ENCODE measurements at regions not wholly inside any gene's neighbourhood (a gene's known extent, or its start where the extent isn't known, plus 50 kb on each side); places are given as distances from the start of the nearest gene placed in this dataset.
"Not testable (repeated sequence)": the region's sequence is repeated elsewhere in the genome, so short reads cannot be mapped to it uniquely, and the experiment has no call there.

DNA sequence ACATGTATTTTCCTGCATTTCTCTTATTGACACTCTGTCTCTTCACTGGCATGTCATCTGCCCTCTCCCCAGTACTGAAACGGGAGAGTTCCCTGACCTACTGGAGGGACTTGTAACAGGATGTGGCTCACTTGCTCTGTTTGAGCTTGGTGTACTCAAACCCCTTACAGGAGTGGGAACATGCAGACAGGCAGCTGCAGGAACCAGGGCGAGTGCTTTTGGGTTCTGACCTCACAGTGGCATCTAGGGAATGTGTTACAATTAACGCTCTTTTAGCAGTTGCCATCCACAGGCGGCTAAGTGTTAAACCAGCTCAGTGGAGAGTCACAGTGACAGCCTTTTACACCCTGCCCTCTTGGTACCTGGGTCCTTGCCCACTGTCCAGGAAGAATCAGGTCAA lies 300.3 kb upstream of the GRAMD2B start:
- Mint-ChIP-seq H3K4me1 (no peaks in the 10 kb centered on the region), H3K4me3 (no peak overlapping the region), H3K27me3 (no peaks in the 10 kb centered on the region), H3K36me3 (no peaks in the 10 kb centered on the region), H3K27ac (no peak overlapping the region), H3K9me3 (peaks cover 2% of the 10 kb centered on the region)
- CTCF ChIA-PET, result no interaction called here
- DNase-seq, result no peak

DNA sequence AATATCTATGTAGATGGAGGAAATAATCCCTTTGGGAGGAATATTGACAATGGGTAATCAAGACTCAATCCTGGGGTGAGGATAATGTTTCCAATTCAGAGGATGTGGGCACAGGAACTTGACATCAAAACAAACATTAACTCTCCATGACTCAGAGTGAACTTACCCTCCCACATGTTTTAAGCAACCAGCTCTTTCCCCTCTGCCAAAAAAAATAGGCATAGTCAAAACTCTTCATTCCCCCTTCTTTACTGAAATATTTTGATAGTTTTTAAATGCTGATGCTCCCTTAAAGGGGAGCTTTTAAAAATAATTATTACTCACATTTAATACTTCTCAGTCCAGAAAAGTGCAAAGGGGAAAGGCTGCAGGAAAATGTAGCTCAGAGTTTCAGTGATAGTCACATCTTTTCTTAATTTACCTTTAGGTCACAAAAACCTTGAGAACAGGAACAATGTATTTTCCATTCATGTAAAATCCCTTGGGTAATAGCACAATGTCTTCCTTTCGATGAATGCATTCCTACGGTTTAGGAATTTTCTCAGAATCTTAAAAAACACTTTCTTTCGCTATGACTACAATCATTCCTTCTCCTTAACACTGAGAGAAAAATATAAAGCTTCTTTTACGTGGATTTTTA lies 298.4 kb upstream of the GRAMD2B start:
- CTCF ChIA-PET, result no interaction called here
- Mint-ChIP-seq H3K9me3 (peaks cover 4% of the 10 kb centered on the region), H3K4me1 (no peaks in the 10 kb centered on the region), H3K27ac (no peak overlapping the region), H3K36me3 (no peaks in the 10 kb centered on the region), H3K4me3 (no peak overlapping the region), H3K27me3 (no peaks in the 10 kb centered on the region)
- no peak for DNase-seq

DNA sequence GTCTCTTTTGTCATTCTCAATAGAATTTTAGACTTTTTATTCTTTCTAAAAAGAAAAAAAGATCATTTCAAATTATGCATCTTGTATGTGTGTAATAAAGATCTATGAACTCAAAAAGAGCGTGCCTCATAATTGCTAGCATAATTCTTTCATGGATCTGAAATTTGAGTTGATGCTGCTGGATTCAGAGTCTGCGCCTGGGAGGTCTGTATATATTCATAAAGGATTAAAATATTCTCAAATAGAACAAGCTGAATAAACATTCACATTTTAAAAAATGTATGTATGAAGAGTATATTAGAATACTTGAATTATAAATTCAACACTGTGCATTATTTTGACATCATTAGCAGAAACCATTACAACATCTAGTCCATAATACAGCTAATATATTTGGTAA lies 297.8 kb upstream of the GRAMD2B start:
- H3K9me3 Mint-ChIP-seq, result peaks cover 5% of the 10 kb centered on the region
- H3K36me3 Mint-ChIP-seq, result no peaks in the 10 kb centered on the region
- H3K4me3 Mint-ChIP-seq, result no peak overlapping the region
- H3K4me1 Mint-ChIP-seq, result no peaks in the 10 kb centered on the region
- no peak for DNase-seq
- H3K27me3 Mint-ChIP-seq, result no peaks in the 10 kb centered on the region
- no peak overlapping the region for H3K27ac Mint-ChIP-seq
- CTCF ChIA-PET, result no interaction called here

DNA sequence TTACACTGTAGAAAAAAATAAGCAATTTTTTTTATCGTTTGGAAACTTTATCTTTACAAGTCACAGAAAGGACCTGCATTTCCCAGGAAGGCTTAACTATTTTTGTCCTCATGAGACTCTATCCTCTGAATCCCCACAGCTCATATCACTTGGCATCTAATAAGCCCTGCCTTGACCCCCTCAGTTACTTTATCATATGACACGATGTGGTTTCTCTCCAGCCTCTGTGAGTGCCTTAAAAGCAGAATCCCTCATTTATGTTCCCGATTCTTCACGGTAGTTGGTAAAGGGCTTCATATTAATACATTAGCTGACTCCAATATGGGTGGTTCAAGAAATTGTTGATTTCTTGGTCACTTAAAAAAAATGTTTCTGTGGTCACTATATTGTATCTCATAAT lies 296.6 kb upstream of the GRAMD2B start:
- H3K9me3 Mint-ChIP-seq, result peaks cover 7% of the 10 kb centered on the region
- H3K27ac Mint-ChIP-seq, result no peak overlapping the region
- no peaks in the 10 kb centered on the region for H3K27me3 Mint-ChIP-seq
- H3K4me3 Mint-ChIP-seq, result no peak overlapping the region
- H3K4me1 Mint-ChIP-seq, result no peaks in the 10 kb centered on the region
- DNase-seq, result no peak
- no peaks in the 10 kb centered on the region for H3K36me3 Mint-ChIP-seq
- CTCF ChIA-PET, result no interaction called here

DNA sequence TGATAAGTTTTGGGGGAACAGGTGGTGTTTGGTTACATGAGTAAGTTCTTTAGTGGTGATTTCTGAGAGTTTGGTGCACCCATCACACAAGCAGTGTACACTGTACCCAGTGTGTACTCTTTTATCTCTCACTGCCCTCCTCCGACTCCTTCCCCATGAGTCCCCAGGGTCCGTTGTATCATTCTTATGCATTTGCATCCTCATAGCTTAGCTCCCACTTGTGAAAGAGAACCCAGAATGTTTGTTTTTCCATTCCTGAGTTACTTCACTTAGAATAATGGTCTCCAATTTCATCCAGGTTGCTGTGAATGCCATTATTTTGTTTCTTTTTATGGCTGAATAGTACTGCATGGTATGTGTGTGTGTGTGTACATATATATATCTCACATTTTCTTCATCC lies 295.8 kb upstream of the GRAMD2B start:
- H3K4me1 Mint-ChIP-seq, H3K4me3 Mint-ChIP-seq, H3K27ac Mint-ChIP-seq, H3K36me3 Mint-ChIP-seq, DNase-seq, H3K27me3 Mint-ChIP-seq, CTCF ChIA-PET, H3K9me3 Mint-ChIP-seq: not testable (repeated sequence)

DNA sequence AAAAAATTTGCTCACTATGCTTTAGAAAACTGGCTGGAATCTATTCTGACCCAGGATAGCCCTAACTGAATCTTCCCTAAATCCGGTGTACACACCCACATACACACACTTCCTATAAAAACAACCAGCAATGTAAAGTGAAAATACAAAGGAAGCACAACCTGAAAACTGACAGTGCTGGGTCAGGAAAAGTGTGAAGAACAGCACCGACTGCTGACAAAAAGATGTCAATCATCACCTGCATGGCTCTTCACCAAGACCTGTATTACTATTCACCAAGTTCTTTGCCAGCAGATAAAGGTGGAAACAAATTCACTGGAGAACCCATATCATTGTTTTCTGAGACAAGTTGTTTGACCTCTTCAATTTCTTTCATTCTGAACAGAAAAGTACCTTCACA lies 293.8 kb upstream of the GRAMD2B start:
- Mint-ChIP-seq H3K4me3 (no peak overlapping the region), H3K9me3 (peaks cover 7% of the 10 kb centered on the region), H3K36me3 (no peaks in the 10 kb centered on the region), H3K27ac (no peak overlapping the region), H3K27me3 (no peaks in the 10 kb centered on the region), H3K4me1 (no peaks in the 10 kb centered on the region)
- no peak for DNase-seq
- CTCF ChIA-PET, result no interaction called here

DNA sequence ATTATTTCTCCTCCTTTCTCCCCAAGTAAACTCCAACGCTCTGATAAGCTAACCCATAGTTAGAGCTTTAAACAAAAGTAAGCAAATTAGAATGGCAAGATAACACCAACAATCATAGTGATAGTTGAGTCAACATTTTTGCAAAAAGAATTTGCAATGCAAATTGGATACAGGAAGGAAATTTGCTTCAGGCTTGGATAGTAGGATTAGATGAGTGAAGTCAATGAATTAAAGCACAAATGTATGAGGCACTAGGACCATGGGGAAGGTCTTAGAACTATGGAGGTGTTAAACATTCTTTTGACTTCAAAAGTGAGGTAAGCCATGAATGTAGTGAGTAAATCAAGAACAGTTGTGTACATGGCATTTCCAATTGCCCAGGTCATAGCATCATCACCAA lies 289.8 kb upstream of the GRAMD2B start:
- Mint-ChIP-seq H3K4me1 (no peaks in the 10 kb centered on the region), H3K27me3 (no peaks in the 10 kb centered on the region), H3K4me3 (no peak overlapping the region), H3K9me3 (peaks cover 9% of the 10 kb centered on the region), H3K36me3 (no peaks in the 10 kb centered on the region), H3K27ac (no peak overlapping the region)
- CTCF ChIA-PET, result no interaction called here
- DNase-seq, result no peak

DNA sequence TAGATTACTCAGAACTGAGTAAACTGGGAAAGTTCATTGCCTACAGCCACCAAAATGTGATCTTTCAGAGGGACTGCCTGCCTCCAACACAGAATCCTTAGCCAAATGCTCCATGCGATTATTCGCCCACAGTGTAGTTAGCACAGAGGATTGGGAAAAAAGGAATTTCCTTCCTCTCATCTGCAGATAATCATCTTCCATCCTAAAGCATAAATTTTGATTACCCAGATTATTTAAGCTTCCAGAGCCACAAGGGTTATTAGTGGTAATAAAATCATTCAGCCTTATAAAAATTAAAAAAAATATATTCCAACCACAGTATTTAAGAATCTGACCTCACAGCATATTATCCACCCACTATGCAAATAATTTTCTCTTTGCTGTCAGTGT lies 285.3 kb upstream of the GRAMD2B start:
- DNase-seq, result no peak
- no peaks in the 10 kb centered on the region for H3K36me3 Mint-ChIP-seq
- H3K9me3 Mint-ChIP-seq, result peaks cover 5% of the 10 kb centered on the region
- H3K27me3 Mint-ChIP-seq, result no peaks in the 10 kb centered on the region
- no peak overlapping the region for H3K27ac Mint-ChIP-seq
- H3K4me3 Mint-ChIP-seq, result no peak overlapping the region
- CTCF ChIA-PET, result no interaction called here
- no peaks in the 10 kb centered on the region for H3K4me1 Mint-ChIP-seq

DNA sequence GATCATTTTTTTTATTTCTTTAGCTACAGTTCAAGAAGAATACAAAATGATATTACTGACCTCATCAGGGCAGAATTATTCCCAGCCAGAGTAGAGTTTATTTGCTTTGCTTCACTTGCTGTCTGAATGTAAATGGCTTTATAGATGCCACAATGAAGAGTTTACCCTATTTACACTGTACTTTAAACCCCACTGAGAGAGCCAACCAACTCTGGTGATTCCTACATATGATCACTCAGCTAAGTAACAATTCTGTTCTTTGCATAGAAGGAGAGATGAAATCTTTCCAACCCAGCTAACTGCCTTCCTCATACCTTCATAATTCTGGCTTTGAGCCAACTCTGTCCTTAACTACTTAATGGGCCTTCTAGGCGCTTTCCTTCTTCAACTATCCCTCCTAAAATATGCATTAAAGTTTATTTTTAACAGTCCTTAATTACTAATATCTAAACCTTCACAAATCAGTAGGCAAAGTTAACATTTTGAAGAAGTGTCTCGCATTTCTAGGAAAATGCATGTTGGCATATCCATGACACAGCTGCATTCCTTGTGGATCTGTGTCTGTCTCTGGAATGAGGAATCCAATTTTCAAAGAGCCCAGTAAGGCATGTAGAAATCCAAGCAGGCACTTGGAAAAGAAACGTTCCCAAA lies 284.8 kb upstream of the GRAMD2B start:
- DNase-seq, result no peak
- no peak overlapping the region for H3K27ac Mint-ChIP-seq
- CTCF ChIA-PET, result no interaction called here
- H3K27me3 Mint-ChIP-seq, result no peaks in the 10 kb centered on the region
- peaks cover 5% of the 10 kb centered on the region for H3K9me3 Mint-ChIP-seq
- H3K36me3 Mint-ChIP-seq, result no peaks in the 10 kb centered on the region
- no peak overlapping the region for H3K4me3 Mint-ChIP-seq
- no peaks in the 10 kb centered on the region for H3K4me1 Mint-ChIP-seq

DNA sequence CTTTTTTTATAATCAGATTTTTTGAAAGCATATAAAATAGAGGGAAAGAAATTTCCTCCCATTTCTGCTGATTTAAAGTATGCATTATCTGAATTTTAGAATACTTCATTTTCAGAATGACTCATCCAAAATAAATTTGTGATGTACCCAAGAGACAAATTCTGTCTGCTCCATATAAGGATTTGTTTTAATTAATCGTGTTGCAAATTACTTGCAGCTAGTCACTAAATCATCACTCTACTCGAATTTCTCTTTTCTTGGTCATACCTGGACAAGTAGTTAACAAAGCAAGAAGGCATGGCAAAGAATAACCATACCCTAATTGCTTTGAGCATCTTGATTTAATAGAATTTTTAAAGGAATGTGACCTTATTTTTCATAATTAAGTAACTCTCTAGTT lies 284.1 kb upstream of the GRAMD2B start:
- H3K27me3 Mint-ChIP-seq, result no peaks in the 10 kb centered on the region
- no peak overlapping the region for H3K27ac Mint-ChIP-seq
- H3K36me3 Mint-ChIP-seq, result no peaks in the 10 kb centered on the region
- no peak for DNase-seq
- CTCF ChIA-PET, result no interaction called here
- no peaks in the 10 kb centered on the region for H3K4me1 Mint-ChIP-seq
- H3K4me3 Mint-ChIP-seq, result no peak overlapping the region
- H3K9me3 Mint-ChIP-seq, result peaks cover 5% of the 10 kb centered on the region

DNA sequence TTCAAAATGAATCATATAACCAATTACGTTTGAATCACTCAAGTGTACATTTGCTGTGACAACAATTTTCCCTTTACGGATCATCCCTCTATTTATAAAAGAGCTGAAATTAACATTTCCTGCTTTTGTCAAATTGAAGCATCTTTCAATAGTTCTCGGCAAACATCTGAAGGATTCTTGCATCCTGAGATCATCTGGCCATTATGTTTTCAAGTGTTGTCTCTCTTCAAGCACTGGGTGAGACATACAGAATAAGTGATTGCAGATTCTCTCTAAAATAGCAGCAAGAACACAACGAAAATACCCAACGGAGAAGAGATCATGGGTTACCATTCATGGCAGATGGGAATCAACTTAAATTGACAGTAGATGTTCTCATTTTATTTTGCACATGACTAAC lies 283.4 kb upstream of the GRAMD2B start:
- DNase-seq, result no peak

DNA sequence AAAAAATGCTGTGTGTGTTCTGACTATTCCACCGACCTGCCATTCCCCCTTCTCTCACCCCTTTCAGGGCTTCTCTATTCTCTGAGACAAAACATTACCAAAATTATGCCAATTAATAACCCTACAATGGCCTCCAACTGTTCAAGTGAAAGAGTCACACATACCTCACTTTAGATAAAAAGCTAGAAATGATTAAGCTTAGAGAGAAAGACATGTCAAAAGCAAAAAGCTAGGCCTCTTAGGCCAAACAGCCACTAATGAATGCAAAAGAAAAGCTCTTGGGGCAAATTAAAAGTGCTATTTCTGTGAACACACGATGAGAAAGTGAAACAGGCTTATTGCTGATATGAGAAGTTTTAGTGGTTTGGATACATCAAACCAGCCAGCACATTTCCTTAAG lies 279.6 kb upstream of the GRAMD2B start:
- no peak overlapping the region for H3K27ac Mint-ChIP-seq
- H3K9me3 Mint-ChIP-seq, result peaks cover 2% of the 10 kb centered on the region
- H3K36me3 Mint-ChIP-seq, result no peaks in the 10 kb centered on the region
- no peaks in the 10 kb centered on the region for H3K4me1 Mint-ChIP-seq
- no peak for DNase-seq
- CTCF ChIA-PET, result no interaction called here
- no peak overlapping the region for H3K4me3 Mint-ChIP-seq
- no peaks in the 10 kb centered on the region for H3K27me3 Mint-ChIP-seq

More for the DNA sequence above, 283.4 kb upstream of the GRAMD2B start:
- H3K9me3 Mint-ChIP-seq, result peaks cover 3% of the 10 kb centered on the region
- CTCF ChIA-PET, result no interaction called here
- H3K36me3 Mint-ChIP-seq, result no peaks in the 10 kb centered on the region
- H3K27me3 Mint-ChIP-seq, result no peaks in the 10 kb centered on the region
- no peak overlapping the region for H3K4me3 Mint-ChIP-seq
- H3K4me1 Mint-ChIP-seq, result no peaks in the 10 kb centered on the region
- no peak overlapping the region for H3K27ac Mint-ChIP-seq

DNA sequence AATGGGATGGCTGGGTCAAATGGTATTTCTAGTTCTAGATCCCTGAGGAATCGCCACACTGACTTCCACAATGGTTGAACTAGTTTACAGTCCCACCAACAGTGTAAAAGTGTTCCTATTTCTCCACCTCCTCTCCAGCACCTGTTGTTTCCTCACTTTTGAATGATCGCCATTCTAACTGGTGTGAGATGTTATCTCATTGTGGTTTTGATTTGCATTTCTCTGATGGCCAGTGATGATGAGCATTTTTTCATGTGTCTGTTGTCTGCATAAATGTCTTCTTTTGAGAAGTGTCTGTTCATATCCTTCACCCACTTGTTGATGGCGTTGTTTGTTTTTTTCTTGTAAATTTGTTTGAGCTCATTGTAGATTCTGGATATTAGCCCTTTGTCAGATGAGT lies 272.9 kb upstream of the GRAMD2B start:
- H3K4me1 Mint-ChIP-seq, H3K27ac Mint-ChIP-seq, H3K36me3 Mint-ChIP-seq, CTCF ChIA-PET, H3K27me3 Mint-ChIP-seq, H3K4me3 Mint-ChIP-seq, DNase-seq: not testable (repeated sequence)
- H3K9me3 Mint-ChIP-seq, result peaks cover 10% of the 10 kb centered on the region

DNA sequence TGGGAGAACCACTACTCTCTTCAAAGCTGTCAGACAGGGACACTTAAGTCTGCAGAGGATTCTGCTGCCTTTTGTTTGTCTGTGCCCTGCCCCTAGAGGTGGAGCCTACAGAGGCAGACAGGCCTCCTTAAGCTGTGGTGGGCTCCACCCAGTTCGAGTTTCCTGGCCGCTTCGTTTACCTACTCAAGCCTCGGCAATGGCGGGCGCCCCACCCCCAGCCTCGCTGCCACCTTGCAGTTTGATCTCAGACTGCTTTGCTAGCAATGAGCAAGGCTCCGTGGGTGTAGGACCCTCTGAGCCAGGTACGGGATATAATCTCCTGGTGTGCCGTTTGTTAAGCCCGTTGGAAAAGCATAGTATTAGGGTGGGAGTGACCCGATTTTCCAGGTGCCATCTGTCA lies 267.9 kb upstream of the GRAMD2B start:
- H3K27me3 Mint-ChIP-seq, H3K4me1 Mint-ChIP-seq, H3K36me3 Mint-ChIP-seq, H3K4me3 Mint-ChIP-seq, DNase-seq, CTCF ChIA-PET, H3K27ac Mint-ChIP-seq: not testable (repeated sequence)
- H3K9me3 Mint-ChIP-seq, result peaks cover 22% of the 10 kb centered on the region

DNA sequence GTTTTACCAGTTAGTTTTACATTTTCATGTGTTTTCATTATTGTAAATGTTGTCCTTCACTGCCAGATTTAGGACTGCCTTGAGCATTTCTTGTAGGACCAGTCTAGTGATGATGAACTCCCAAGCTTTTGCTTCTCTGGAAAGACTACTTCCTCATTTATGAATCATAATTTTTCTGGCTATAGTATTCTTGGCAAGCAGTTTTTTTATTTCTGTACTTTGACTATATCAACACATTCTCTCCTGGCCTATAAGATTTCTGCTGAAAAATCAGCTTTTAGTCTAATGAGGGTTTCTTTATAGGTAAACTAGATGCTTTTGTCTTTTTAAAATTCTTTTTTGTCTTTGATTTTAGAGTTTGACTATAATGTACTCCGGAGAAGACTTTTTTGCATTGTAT lies 256.8 kb upstream of the GRAMD2B start:
- peaks cover 24% of the 10 kb centered on the region for H3K9me3 Mint-ChIP-seq
- DNase-seq, result no peak
- no peak overlapping the region for H3K27ac Mint-ChIP-seq
- no peaks in the 10 kb centered on the region for H3K4me1 Mint-ChIP-seq
- H3K36me3 Mint-ChIP-seq, result no peaks in the 10 kb centered on the region
- CTCF ChIA-PET, result no interaction called here
- H3K27me3 Mint-ChIP-seq, result no peaks in the 10 kb centered on the region
- no peak overlapping the region for H3K4me3 Mint-ChIP-seq

DNA sequence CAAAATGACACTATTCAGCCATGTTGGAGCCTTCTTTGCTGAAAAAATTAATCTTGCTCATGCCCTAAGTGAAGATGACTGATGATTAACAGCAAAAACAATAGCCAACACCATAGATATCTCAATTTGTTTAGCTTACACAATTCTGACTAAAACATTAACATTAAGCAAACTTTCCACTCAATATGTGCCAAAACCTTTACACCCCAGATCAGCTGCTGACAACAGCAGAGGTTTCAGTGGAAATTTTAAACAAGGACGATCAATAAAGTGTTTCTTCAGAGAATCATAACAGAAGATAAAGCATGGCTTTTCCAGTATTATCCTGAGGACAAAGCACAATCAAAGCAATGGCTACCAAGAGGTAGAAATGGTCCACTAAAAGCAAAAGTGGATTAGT lies 254.4 kb upstream of the GRAMD2B start:
- Mint-ChIP-seq H3K4me1 (no peaks in the 10 kb centered on the region), H3K27ac (no peak overlapping the region), H3K36me3 (no peaks in the 10 kb centered on the region), H3K9me3 (peaks cover 31% of the 10 kb centered on the region), H3K27me3 (no peaks in the 10 kb centered on the region), H3K4me3 (no peak overlapping the region)
- CTCF ChIA-PET, result no interaction called here
- DNase-seq, result no peak
